Gastroesophageal sphincter (tissue), 4 donors: ENCODE measurements at regions not wholly inside any gene's neighbourhood (a gene's known extent, or its start where the extent isn't known, plus 50 kb on each side); places are given as distances from the start of the nearest gene placed in this dataset.

Experiments
- ATAC-seq: fragments of 150-250 bp; one replicate; pipeline ENCODE4 v1.9.1; 2016; ENCODE audit warnings: mild to moderate bottlenecking, moderate library complexity
- H3K27ac ChIP-seq, 4 donors: fragments of 200-600 bp; sonication (generic) in 3 of 4; 1 replicate in 3 of 4; 2 replicates in 1 of 4; pipeline ENCODE4 v1.5.1; 2016 to 2019
- H3K27me3 ChIP-seq: fragments of 200-600 bp; sonication (generic); one replicate; pipeline ENCODE4 v1.5.1; 2019
- H3K36me3 ChIP-seq, 2 donors: fragments of 200-600 bp; sonication (generic); one replicate each; pipeline ENCODE4 v1.5.1; 2019; ENCODE audit warnings: control low read depth in 1 of 2
- H3K4me1 ChIP-seq, 3 donors: fragments of 200-600 bp; sonication (generic); 1 replicate in 2 of 3; 2 replicates in 1 of 3; pipeline ENCODE4 v1.5.1; 2016 to 2019; ENCODE audit warnings: control low read depth in 2 of 3
- H3K4me3 ChIP-seq, 2 donors: fragments of 200-600 bp; sonication (generic); one replicate each; pipeline ENCODE4 v1.5.1; 2019; ENCODE audit warnings: mild to moderate bottlenecking in 1 of 2, moderate library complexity in 1 of 2
- H3K9me3 ChIP-seq, 3 donors: fragments of 200-600 bp; sonication (generic); one replicate each; pipeline ENCODE4 v1.5.1; 2017 to 2019; ENCODE audit warnings: control low read depth in 2 of 3
- CTCF ChIP-seq, 4 experiments: fragments of 200-600 bp in 2 of 4; fragments of 450-650 bp in 2 of 4; sonication (generic) in 1 of 4; IDR thresholded peaks; one replicate each; pipeline ENCODE4 v1.5.1; 2017 to 2019; ENCODE audit warnings: antibody characterized with exemption in 4 of 4, mild to moderate bottlenecking in 2 of 4, moderate library complexity in 2 of 4
- EP300 ChIP-seq: sonication (generic); formaldehyde crosslinking; IDR thresholded peaks from one replicate; pipeline ENCODE4 v1.6.1; 2017; ENCODE audit warnings: antibody characterized with exemption, mild to moderate bottlenecking
- POLR2A ChIP-seq, 2 donors: fragments of 450-650 bp; IDR thresholded peaks; one replicate each; pipeline ENCODE4 v1.6.1; 2017; ENCODE audit warnings: antibody characterized with exemption in 2 of 2, mild to moderate bottlenecking in 2 of 2, moderate library complexity in 1 of 2
- POLR2AphosphoS5 ChIP-seq: sonication (generic); formaldehyde crosslinking; IDR thresholded peaks from one replicate; pipeline ENCODE4 v1.6.1; 2017; ENCODE audit warnings: antibody characterized with exemption
- WGBS, 2 donors: methylation state at CpG; one replicate each; pipeline ENCODE4 v1.1.5; 2018; ENCODE audit warnings: low coverage in 1 of 2; 5-methylcytosine and 5-hydroxymethylcytosine counted together

- no peak overlapping the region for H3K27ac ChIP-seq
- TF ChIP-seq EP300 (no peak), POLR2A (IDR thresholded peaks at IDR 0.05) (no peak), CTCF (IDR thresholded peaks at IDR 0.05) (no peak), POLR2AphosphoS5 (no peak)
- no peaks in the 10 kb centered on the region for H3K27me3 ChIP-seq
- H3K4me3 ChIP-seq = no peak overlapping the region
- ATAC-seq = no peak
- no peaks in the 10 kb centered on the region for H3K36me3 ChIP-seq
- H3K9me3 ChIP-seq = no peaks in the 10 kb centered on the region
- H3K4me1 ChIP-seq = no peaks in the 10 kb centered on the region
Observed at GRCh38 chr1:195113471-195113870, 1494.8 kb downstream of the KCNT2 start.

- no peaks in the 10 kb centered on the region for H3K27me3 ChIP-seq
- no peak overlapping the region for H3K27ac ChIP-seq
- TF ChIP-seq CTCF (IDR thresholded peaks at IDR 0.05) = no peak
- no peak for TF ChIP-seq EP300
- TF ChIP-seq POLR2A (IDR thresholded peaks at IDR 0.05) = no peak
- ATAC-seq = no peak
- peaks cover 0 to 8% (median 0%) of the 10 kb centered on the region in 3 donors for H3K9me3 ChIP-seq
- WGBS, 2 donors = 54 to 64% methylated on average over 2 of the region's 2 CpGs
- no peaks in the 10 kb centered on the region for H3K36me3 ChIP-seq
- H3K4me1 ChIP-seq = no peaks in the 10 kb centered on the region
- H3K4me3 ChIP-seq = no peak overlapping the region
Observed at GRCh38 chr1:195105773-195106172, 1502.5 kb downstream of the KCNT2 start.

GRCh38 chr1:195105281-195105680 is 1503.0 kb downstream of the KCNT2 start:
- Histone ChIP-seq H3K4me1 (no peaks in the 10 kb centered on the region), H3K27ac (no peak overlapping the region), H3K27me3 (no peaks in the 10 kb centered on the region), H3K9me3 (peaks cover 0 to 8% (median 0%) of the 10 kb centered on the region in 3 donors), H3K36me3 (no peaks in the 10 kb centered on the region), H3K4me3 (no peak overlapping the region)
- ATAC-seq = no peak
- WGBS, 2 donors = no CpG with 5 or more reads among the region's 2 CpGs
- TF ChIP-seq CTCF (IDR thresholded peaks at IDR 0.05) = no peak
- no peak for TF ChIP-seq EP300

GRCh38 chr1:195097316-195097715 is 1510.9 kb downstream of the KCNT2 start:
- no peaks in the 10 kb centered on the region for H3K9me3 ChIP-seq
- H3K4me1 ChIP-seq = no peaks in the 10 kb centered on the region
- TF ChIP-seq POLR2A (IDR thresholded peaks at IDR 0.05) (no peak), POLR2AphosphoS5 (no peak), CTCF (IDR thresholded peaks at IDR 0.05) (no peak), EP300 (no peak)
- H3K27ac ChIP-seq = no peak overlapping the region
- no peak overlapping the region for H3K4me3 ChIP-seq
- ATAC-seq = no peak
- no peaks in the 10 kb centered on the region for H3K36me3 ChIP-seq
- WGBS, 2 donors = 88 to 100% methylated on average over 1 of the region's 4 CpGs
- H3K27me3 ChIP-seq = no peaks in the 10 kb centered on the region

- Histone ChIP-seq H3K4me3 (no peak overlapping the region), H3K27ac (no peak overlapping the region), H3K4me1 (no peaks in the 10 kb centered on the region), H3K36me3 (no peaks in the 10 kb centered on the region), H3K27me3 (no peaks in the 10 kb centered on the region), H3K9me3 (no peaks in the 10 kb centered on the region)
- no peak for ATAC-seq
- TF ChIP-seq POLR2A (IDR thresholded peaks at IDR 0.05) (no peak), EP300 (no peak), POLR2AphosphoS5 (no peak), CTCF (IDR thresholded peaks at IDR 0.05) (no peak)
- WGBS, 2 donors = 40% methylated on average over 1 of the region's 9 CpGs; no CpG with 5 or more reads in 1 of the 2 donors
Observed at GRCh38 chr1:195096051-195096521, 1512.2 kb downstream of the KCNT2 start.
